ENCODE measurements at regions not wholly inside any gene's neighbourhood (a gene's known extent, or its start where the extent isn't known, plus 50 kb on each side); places are given as distances from the start of the nearest gene placed in this dataset.
"Not testable (repeated sequence)": the region's sequence is repeated elsewhere in the genome, so short reads cannot be mapped to it uniquely, and the experiment has no call there.

DNA sequence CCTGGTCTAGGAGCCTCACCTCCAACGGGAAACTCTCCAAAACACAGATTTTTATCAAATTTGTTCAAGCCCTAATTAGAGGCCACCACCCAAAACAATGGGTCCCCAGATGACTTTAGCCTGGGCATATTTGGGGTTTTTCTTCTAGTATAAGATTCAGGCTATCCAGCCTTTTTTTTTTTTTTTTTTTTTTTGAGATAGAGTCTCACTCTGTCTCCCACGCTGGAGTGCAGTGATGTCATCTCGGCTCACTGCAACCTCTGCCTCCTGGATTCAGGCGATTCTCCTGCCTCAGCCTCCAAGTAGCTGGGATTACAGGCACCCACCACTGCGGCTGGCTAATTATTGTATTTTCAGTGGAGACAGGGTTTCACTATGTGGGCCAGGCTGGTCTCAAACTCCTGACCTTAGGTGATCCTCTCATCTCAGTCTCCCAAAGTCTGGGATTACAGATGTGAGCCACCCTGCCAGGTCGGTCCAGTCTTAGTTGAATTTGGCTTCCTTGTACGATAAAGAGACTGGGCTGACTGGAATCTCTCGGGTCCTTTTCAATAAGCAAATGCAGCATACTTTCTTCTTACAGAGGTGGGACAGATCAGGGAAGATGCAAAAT, 91.4 kb upstream of the KLF6 start:
- DNase-seq (ENCODE audit: extremely low read depth in 1 of 2, low read depth in 1 of 2), result no peak

DNA sequence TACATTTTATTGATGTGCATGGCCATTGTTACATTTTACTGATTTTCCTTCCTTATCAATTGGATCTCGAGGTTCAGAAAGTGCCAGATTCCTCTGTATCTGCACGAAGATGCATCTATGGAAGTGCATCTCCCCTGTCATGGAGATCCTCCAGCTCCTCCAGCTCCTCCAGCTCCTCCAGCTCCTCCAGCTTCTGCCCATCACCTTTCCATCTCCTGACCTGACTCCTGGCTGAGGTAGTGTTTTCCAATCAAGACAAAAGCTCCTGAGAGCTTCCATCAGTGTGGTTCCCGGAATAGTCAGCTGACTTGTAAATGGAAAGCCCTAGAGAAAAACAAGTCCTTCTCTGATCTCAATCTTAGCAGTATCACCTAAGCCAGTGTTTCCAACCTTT, 90.8 kb upstream of the KLF6 start:
- DNase-seq (ENCODE audit: extremely low read depth in 1 of 2, low read depth in 1 of 2), result no peak

DNA sequence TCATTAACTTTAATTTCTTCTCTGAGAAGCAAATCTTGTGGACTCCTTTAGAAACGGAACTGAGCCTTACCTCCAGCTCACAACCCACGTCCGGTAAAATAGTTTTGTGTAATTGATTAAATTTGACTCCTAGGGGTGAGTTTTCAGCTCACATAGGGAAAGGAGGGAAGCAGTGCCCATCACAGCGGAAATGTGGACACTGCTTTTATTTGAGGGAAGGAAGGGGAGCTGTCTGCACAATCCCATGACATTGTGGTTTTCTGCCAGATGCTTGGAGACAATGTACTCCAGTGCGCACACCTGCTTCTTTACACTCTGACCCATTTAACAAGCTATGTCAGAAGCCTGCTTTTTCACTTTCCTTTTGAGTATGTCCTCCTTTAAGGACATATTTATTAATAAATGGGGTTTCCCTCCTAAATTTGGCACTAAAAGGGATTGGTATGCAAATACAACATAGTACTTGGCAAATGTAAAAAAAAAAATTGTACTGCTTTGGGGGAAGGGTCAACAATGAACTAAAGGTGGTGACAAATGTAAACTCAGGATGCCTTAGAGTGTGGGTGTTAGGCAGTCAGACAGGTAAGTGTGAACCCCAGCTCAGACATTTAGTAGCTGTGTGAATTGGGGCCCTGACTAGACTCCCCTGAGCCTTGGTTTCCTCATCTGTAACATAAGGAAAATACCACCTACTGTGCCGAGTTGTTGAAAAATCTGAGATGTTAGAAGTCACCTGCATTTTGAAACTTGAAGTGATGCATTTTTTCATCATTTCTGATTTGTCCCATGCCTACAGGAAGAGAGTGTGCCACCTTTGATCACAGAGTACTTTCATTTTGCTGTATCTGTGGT, 90.2 kb upstream of the KLF6 start:
- no peak for DNase-seq (ENCODE audit: extremely low read depth in 1 of 2, low read depth in 1 of 2)

DNA sequence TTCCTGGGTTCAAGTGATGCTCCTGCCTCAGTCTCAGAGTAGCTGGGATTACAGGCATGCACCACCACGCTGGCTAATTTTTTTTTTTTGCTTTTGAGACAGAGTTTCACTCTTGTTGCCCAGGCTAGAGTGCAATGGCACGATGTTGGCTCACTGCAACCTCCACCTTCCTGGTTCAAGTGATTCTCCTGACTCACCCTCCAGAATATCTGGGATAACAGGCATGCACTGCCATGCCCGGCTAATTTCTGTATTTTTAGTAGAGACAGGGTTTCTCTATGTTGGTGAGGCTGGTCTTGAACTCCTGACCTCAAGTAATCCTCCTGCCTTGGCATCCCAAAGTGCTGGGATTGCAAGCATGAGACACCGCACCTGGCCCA, 89.6 kb upstream of the KLF6 start:
- DNase-seq (ENCODE audit: extremely low read depth in 1 of 2, low read depth in 1 of 2), result not testable (repeated sequence)

DNA sequence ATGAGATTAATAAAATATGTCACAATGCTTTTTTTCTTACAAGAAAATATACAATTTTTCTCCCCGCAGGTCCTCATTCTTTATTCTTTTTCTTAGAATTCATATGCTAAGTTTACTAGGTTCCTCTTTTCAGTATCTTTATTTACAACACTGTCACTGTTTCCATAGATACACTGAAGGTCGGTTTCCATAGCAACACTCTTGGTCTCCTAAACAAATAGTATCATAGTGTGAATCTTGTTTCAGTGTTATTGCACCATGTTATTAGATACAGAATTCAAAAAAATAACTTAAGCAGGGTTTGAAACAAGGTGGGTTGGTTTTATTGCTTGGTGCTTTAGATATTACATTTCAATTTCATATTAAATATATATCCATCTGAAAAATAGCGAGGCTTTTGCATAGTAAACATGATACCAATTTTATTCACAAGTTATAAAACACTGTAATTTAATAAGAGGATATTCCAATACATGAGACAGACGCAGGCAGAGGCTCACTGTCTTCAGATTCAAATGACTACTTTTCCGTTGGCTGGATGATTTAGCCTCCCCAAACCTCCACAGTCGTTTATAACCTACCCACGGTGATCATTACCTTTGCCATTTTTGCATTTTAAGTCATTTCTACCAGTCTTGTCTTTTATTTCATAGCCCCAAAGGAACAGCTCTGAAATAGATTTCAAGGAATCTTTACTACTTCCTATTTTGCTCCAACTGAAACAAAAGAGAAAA, 88.9 kb upstream of the KLF6 start:
- no peak for DNase-seq (ENCODE audit: extremely low read depth in 1 of 2, low read depth in 1 of 2)

DNA sequence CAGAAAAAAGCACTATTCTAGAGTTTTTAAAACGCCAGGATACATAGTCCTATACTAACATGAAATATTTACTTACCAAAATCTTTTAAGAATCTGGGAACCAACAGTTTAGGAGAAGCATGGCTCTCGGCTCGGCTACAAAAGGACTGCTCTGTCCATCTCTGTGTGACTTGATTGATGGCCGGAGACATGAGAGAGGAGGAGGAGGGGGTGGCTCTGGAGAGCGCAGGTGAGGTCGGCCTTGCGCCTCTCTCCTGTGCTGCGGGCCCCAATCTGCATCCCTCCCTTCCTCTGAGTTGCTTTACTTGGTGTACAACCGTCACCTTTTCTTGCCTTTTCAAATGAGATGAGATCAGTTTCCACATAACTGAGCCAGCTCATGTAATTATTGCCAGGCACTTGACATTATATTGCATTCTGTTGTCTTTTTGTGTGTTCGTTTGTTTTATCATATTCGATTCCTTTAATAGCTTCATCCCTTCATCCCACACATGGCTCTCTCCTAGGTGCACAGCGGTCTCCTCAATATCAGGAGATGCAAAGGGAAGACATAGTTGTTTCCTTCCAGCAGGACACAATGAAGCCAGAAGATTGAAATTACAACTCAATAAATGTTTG, 87.8 kb upstream of the KLF6 start:
- no peak for DNase-seq (ENCODE audit: extremely low read depth in 1 of 2, low read depth in 1 of 2)

DNA sequence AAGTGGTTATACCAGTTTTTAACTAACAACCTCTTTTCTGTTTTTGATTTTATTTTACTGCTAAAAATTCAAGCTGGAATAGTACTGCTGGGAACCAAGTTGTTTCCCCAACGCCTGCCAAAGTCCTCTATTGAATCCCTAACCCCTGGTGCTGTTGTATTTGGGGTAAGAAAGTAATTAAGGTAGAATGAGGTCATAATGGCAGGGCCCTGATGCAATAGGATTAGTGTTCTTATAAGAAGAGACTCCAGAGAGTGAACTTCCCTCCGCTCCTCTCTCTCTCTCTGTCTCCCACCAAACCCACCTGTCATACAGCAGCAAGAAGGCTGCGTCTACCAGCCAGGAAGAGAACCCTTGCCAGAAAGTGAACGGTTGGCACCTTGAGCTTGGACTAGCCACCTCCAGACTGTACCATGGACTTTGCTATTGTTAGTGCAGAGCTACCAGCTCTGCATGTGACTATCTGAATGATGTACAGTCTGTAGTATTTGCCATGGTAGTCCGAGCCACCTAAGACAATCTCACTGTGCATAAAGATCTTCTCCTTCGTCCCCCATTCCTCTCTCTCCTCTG, 86.5 kb upstream of the KLF6 start:
- no peak for DNase-seq (ENCODE audit: extremely low read depth in 1 of 2, low read depth in 1 of 2)

DNA sequence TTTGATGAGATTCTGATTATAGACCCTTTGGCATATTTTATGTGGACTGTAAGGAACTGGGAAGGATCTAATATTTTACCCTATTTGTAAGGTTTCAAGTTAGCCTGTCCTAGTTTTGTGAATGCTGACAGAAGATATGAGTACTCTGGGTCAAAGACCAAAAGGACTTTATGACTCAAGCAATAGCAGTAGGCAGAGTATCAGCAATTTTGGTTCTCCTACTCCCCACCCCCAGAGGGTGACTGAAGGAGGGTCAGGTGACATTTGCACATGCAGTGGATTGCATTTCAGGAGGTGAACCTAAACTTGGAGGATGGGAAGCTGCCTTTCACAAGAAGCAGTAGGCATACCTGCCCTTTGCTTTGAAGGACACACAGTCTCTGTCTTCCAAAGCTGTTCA, 84.0 kb upstream of the KLF6 start:
- peak in 1 of 2 donors; percentile 43 for DNase-seq (ENCODE audit: extremely low read depth in 1 of 2, low read depth in 1 of 2)

DNA sequence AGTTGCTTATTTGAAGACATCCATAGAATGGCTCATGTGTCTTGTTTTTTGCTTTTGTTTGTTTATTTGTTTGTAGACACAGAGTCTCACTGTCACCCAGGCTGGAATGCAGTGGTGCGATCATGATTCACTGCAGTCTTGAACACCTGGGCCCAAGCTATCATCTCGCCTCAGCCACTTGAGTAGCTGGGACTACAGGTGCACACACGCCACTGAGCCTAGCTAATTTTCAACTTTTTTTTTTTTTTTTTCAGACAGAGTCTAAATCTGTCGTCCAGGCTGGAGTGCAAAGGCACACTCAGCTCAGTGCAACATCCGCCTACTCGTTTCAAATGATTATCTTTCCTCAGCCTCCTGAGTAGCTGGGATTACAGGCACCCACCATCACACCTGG, 83.3 kb upstream of the KLF6 start:
- DNase-seq (ENCODE audit: extremely low read depth in 1 of 2, low read depth in 1 of 2), result no peak

DNA sequence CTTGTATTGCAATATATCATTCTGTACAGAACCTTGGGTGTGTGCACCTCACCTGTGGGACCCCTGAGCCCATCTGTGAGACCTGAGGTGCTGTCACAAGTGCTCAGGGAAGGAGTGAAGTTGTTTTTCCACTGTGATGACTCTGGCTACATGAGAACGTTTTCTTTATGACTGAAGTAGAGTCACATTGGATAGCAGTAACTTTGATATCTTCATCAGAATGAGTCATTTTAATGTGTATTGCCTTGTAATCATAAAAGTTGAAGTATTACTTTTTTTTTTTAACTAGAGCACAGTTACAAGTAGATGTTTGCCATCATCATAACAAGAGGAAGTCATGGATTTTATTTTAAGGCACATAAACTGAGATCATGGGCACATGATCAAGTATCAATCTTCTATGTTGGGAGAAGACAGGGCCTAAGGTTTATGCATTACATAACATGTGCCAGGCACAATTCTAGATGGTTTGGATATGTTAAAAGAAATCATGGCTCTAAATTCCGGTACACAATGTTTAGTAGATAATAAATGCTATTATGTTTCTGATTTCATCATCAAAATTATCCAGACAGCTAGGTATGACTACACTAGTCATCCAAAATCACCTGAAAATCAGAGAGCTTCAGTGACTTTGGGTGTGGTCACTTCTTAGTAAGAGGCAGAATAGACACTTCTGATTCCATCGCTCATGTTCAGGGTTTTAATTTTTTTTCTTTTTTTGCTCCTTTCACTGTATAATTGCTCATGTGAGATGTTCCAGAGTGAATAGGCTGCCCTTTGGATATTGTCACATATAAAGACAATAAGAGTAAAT, 82.7 kb upstream of the KLF6 start:
- DNase-seq (ENCODE audit: extremely low read depth in 1 of 2, low read depth in 1 of 2), result no peak

DNA sequence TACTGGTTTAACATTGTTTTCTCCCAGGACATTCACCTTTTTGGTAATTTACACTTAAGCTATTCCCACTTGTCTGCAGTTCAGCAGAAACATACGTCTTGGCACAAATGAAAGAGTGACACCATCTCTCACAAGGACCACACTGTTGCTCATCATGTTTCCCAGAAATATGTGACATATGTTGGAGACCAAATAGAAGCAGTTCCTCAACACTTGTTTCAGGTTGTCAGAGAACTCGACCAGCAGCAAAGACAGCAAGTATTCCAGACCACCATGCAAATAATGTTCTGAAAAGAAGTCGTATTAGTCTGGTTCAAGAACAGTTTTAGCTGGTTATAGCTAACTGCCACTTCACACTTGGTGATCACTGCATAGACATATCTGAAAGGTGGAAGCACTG, 81.3 kb upstream of the KLF6 start:
- no peak for DNase-seq (ENCODE audit: extremely low read depth in 1 of 2, low read depth in 1 of 2)

DNA sequence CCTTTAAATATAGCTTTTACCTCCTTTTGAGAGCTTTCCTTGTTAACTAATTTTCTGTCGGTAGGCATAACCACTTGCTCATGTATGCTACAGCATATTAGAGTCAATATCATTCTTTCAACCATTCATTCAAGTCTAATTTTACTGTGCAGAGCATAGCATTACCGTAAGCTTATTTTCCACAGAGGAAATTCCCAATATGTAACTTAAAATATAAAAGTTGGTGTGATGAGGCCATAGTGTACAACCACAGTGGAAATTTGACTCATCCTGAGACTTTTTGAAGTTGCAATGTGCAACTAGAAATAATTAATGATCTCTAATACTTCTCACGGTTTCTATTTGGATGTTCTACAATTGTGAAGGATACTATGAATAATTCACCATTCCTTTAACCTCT, 80.6 kb upstream of the KLF6 start:
- no peak for DNase-seq (ENCODE audit: extremely low read depth in 1 of 2, low read depth in 1 of 2)

DNA sequence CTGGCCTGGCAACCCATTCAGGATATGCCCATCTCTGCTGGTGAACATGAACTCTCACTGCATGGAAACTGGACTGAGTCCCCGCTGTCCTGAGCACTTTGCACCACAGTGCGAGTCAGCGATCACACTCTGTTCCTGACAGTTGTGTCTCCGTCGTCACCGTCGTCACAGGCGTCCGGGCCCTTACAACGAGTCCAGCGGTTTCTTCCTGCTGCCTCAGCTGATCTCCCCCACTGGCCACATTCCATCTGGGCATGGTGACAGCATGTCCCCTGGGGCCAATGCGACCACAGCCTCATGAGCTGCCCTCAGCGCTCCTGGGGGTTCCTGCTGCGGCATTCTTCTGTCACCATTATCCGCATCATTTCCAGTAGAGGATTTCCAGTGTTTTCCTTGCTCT, 76.8 kb upstream of the KLF6 start:
- no peak for DNase-seq (ENCODE audit: extremely low read depth in 1 of 2, low read depth in 1 of 2)

DNA sequence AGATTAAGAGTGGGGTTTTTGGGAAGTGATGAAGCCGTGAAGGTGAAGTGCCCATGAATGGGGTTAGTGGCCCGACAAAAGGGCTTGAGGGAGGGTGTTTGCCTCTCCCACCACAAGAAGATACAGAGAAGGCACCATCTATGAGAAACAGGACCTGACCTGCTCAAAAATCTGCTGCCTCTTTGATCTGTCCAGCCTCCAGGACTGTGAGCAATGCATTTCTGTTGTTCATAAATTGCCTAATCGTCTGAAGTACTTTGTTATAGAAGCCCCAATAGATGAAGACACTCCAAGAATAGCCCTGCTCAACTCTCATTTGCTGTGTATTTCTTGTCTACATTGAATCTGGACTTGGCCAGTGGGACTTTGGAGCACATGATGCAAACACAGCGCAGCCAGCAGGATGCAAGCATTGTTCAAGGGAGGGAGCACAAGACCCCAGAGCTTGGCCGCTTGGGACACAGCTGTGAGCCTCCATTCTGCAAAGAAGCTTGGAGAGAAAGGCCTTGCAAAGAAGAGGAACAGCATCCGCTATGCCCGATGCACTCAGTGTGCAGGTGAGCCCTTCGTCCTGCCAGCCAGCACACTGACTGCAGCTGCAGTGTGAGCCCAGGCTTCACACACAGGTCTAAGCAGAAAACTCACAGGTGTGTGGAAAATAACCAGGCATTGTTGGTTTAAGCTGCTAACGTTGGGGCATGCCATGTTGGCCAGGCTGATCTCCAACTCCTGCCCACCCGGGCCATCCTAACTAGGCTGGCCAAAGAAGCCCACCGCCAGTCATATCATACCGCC, 73.2 kb upstream of the KLF6 start:
- DNase-seq (ENCODE audit: extremely low read depth in 1 of 2, low read depth in 1 of 2), result no peak

DNA sequence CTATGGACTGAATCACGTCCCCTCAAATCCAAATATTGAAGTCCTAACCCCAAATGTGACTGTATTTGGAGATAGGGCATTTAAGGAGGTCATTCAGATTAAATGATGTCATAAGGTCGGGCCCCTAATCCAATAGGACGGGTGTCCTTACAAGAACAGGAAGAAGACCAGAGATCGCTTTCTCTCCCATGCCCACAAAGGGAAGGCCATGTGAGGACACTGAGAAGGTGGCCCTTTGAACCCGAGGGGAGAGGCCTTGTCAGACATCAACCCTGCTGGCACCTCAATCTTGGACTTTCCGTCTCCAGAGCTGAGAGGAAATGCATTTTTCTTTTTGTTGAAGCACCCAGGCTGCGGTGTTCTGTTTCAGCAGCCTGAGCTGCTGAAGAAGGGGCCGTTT, 72.3 kb upstream of the KLF6 start:
- DNase-seq (ENCODE audit: extremely low read depth in 1 of 2, low read depth in 1 of 2), result no peak

DNA sequence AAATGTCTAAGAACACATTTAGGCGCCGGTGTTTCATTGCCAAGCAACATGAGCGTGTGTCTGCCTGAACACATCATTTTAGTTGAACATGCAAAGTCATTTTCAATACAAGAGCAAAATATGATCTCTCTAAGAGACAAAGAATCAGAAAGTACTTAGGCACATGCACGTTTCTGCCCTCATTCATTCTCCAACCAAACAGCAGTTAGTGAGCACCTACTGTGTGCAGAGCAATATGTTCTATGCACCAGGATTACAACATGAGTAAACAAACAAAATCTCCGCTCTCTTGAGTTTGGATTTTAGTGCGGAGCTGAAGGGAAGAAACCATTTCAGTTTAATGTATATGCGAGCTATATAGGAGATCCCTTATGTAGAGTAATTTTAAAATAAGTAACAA, 71.6 kb upstream of the KLF6 start:
- DNase-seq (ENCODE audit: extremely low read depth in 1 of 2, low read depth in 1 of 2), result no peak

DNA sequence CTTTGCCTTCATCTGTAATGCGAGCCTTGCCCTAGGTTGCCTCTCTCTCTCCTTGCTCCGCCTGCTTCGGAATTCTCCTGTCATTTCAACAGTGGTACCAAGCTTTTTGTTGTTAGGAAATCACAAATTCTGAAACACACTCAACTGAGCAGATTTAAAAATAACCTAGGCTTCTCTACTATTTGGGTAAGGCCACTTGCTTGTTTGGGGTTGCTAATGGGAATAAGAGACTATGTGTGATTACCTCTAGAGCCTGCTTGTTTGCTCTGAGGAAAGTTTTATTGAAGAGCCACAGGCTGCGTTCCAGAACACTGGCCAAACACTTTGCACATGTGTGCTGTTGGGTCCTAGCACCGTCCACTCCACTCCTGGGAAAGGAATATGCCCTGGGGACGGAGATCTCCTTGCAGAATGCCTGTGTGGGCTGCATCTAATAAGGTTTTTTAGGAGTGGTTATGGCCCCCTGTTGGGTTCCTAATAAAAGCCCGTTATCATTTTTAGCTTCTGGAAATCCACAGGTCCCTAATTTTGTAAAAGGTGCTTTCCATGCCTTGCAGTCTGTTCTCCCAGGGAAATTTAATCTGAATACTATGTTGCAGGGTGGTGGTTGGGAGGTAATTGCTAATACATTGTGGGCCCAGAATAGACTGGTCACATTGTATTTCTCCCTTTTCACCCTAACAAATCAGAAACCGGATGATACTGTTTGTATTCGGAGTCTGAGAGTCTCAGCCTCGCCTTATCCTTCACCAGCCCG, 68.7 kb upstream of the KLF6 start:
- DNase-seq (ENCODE audit: extremely low read depth in 1 of 2, low read depth in 1 of 2), result no peak

DNA sequence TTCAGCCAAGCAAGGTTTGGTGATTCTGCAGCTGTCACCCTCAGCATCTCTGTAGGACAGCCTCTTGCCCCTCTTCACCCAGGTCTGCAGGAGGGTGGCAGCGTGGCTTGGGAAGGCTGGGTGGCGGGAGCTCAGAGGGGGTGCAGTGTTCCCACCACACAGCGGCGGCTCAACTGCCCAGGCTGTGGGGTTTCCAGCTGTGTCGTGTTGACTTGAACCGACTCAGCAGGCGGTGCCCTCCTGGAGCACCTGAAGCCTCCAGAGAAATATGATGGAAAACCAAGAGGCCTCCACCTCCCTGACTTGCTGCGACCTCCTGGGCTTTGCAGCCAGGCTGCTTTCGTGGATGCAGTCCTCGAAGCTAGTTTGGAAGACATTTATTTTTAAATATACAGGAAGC, 68.0 kb upstream of the KLF6 start:
- DNase-seq (ENCODE audit: extremely low read depth in 1 of 2, low read depth in 1 of 2), result no peak

Measured in stimulated activated CD8-positive, alpha-beta memory T cell treated with anti-CD3 and anti-CD28 coated beads, Interleukin-7, amount 100 ng/mL, for 48 hours (primary cell).